ENCODE measurements at regions not wholly inside any gene's neighbourhood (a gene's known extent, or its start where the extent isn't known, plus 50 kb on each side); places are given as distances from the start of the nearest gene placed in this dataset.

- H3K27me3 ChIP-seq (replicated peaks in 1 of 4; ENCODE audit: control extremely low read depth in 1 of 4, control insufficient read depth in 3 of 4, insufficient read depth in 4 of 4, low read length in 3 of 4) = no peaks in the 10 kb centered on the region
- ChIA-PET CTCF (no interaction called here), POLR2A (no interaction called here)
- 50% methylated on average over 1 of the region's 1 CpG for WGBS (ENCODE audit: insufficient coverage)
- no peak for DNase-seq
- no peak overlapping the region for H3K27ac Mint-ChIP-seq
- H2AFZ ChIP-seq (ENCODE audit: insufficient read depth, low read depth, low read length, poor library complexity, severe bottlenecking) = no peak overlapping the region
- H3K9me3 ChIP-seq (ENCODE audit: control extremely low read depth in 1 of 3, control insufficient read depth in 2 of 3, insufficient read depth in 1 of 3, low read length in 2 of 3) = no peaks in the 10 kb centered on the region
- no peaks in the 10 kb centered on the region for H3K9me3 Mint-ChIP-seq (ENCODE audit: insufficient read depth)
- H3K4me2 ChIP-seq (replicated peaks; ENCODE audit: low read depth, low read length, poor library complexity, severe bottlenecking) = no peak overlapping the region
- H3K27me3 Mint-ChIP-seq = no peaks in the 10 kb centered on the region
- no peak overlapping the region for H3K4me3 ChIP-seq (ENCODE audit: control extremely low read depth in 1 of 5, extremely low read depth in 1 of 5, insufficient read depth in 1 of 5, low read depth in 2 of 5, low read length in 4 of 5)
- no peak overlapping the region for H3K9ac ChIP-seq (ENCODE audit: low read length)
- no peaks in the 10 kb centered on the region for H3K4me1 ChIP-seq (ENCODE audit: control insufficient read depth in 2 of 2, insufficient read depth in 2 of 2, low read length in 2 of 2)
- H3K4me1 Mint-ChIP-seq = no peaks in the 10 kb centered on the region
- no peak overlapping the region for H3K27ac ChIP-seq (ENCODE audit: low read length in 2 of 2)
- H3K79me2 ChIP-seq (ENCODE audit: control insufficient read depth, insufficient read depth, low read length) = no peaks in the 10 kb centered on the region
- no peak overlapping the region for H3K4me3 Mint-ChIP-seq
- no peak for ATAC-seq (ENCODE audit: low read depth)
- no peaks in the 10 kb centered on the region for H3K36me3 ChIP-seq (replicated peaks in 1 of 2; ENCODE audit: control extremely low read depth in 1 of 2, control insufficient read depth in 1 of 2, extremely low read depth in 1 of 2, insufficient read depth in 2 of 2, low read length in 1 of 2)
- no peaks in the 10 kb centered on the region for H4K20me1 ChIP-seq (ENCODE audit: control insufficient read depth, insufficient read depth, low read length, poor library complexity, severe bottlenecking)
- no peak for TF ChIP-seq EZH2 (IDR thresholded peaks at IDR 0.05; ENCODE audit: borderline replicate concordance, insufficient read depth, low read depth, low read length, poor library complexity, severe bottlenecking)
- TF ChIP-seq, protein P1, sequence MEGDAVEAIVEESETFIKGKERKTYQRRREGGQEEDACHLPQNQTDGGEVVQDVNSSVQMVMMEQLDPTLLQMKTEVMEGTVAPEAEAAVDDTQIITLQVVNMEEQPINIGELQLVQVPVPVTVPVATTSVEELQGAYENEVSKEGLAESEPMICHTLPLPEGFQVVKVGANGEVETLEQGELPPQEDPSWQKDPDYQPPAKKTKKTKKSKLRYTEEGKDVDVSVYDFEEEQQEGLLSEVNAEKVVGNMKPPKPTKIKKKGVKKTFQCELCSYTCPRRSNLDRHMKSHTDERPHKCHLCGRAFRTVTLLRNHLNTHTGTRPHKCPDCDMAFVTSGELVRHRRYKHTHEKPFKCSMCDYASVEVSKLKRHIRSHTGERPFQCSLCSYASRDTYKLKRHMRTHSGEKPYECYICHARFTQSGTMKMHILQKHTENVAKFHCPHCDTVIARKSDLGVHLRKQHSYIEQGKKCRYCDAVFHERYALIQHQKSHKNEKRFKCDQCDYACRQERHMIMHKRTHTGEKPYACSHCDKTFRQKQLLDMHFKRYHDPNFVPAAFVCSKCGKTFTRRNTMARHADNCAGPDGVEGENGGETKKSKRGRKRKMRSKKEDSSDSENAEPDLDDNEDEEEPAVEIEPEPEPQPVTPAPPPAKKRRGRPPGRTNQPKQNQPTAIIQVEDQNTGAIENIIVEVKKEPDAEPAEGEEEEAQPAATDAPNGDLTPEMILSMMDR (IDR thresholded peaks at IDR 0.05) = no peak
- intact Hi-C loops (cut with micrococcal nuclease) = no loop called here
Measured at GRCh38 chr14:29097476-29097875, 330.9 kb downstream of the FOXG1 start.

DNA sequence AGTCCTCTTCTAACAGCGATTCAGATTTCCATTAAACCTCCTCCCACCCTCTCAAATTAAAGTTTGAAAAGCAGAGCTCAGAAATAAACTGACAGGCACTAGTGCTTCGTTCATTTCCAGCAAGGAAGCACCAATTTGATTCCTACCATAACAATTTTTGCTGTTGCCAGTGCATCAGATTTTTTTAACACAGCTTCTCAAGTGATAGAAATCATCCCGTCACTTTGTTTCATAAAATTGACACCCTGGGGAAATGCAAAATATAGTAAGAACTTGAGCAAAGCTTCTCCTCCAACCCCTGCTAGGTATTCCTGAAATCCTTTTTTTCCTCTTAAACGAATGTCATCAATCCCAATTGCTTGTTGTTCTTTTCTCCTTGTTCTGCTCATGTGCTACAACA lies 332.1 kb downstream of the FOXG1 start:
- Histone ChIP-seq H3K36me3 (replicated peaks in 1 of 2; ENCODE audit: control extremely low read depth in 1 of 2, control insufficient read depth in 1 of 2, extremely low read depth in 1 of 2, insufficient read depth in 2 of 2, low read length in 1 of 2) (no peaks in the 10 kb centered on the region), H3K9me3 (ENCODE audit: control extremely low read depth in 1 of 3, control insufficient read depth in 2 of 3, insufficient read depth in 1 of 3, low read length in 2 of 3) (no peaks in the 10 kb centered on the region), H2AFZ (ENCODE audit: insufficient read depth, low read depth, low read length, poor library complexity, severe bottlenecking) (no peak overlapping the region), H4K20me1 (ENCODE audit: control insufficient read depth, insufficient read depth, low read length, poor library complexity, severe bottlenecking) (no peaks in the 10 kb centered on the region), H3K4me1 (ENCODE audit: control insufficient read depth in 2 of 2, insufficient read depth in 2 of 2, low read length in 2 of 2) (no peaks in the 10 kb centered on the region), H3K4me2 (replicated peaks; ENCODE audit: low read depth, low read length, poor library complexity, severe bottlenecking) (no peak overlapping the region), H3K79me2 (ENCODE audit: control insufficient read depth, insufficient read depth, low read length) (no peaks in the 10 kb centered on the region), H3K27me3 (replicated peaks in 1 of 4; ENCODE audit: control extremely low read depth in 1 of 4, control insufficient read depth in 3 of 4, insufficient read depth in 4 of 4, low read length in 3 of 4) (no peaks in the 10 kb centered on the region), H3K4me3 (ENCODE audit: control extremely low read depth in 1 of 5, extremely low read depth in 1 of 5, insufficient read depth in 1 of 5, low read depth in 2 of 5, low read length in 4 of 5) (no peak overlapping the region), H3K9ac (ENCODE audit: low read length) (no peak overlapping the region), H3K27ac (ENCODE audit: low read length in 2 of 2) (no peak overlapping the region)
- CTCF ChIA-PET = no interaction called here
- H3K9me3 Mint-ChIP-seq (ENCODE audit: insufficient read depth) = no peaks in the 10 kb centered on the region
- TF ChIP-seq, protein P1 (IDR thresholded peaks at IDR 0.05) = no peak
- no peak for TF ChIP-seq EZH2 (IDR thresholded peaks at IDR 0.05; ENCODE audit: borderline replicate concordance, insufficient read depth, low read depth, low read length, poor library complexity, severe bottlenecking)
- no peak overlapping the region for H3K4me3 Mint-ChIP-seq
- intact Hi-C loops (cut with micrococcal nuclease) = no loop called here
- H3K4me1 Mint-ChIP-seq = no peaks in the 10 kb centered on the region
- ATAC-seq (ENCODE audit: low read depth) (no peak), DNase-seq (no peak)
- 62% methylated on average over 3 of the region's 4 CpGs for WGBS (ENCODE audit: insufficient coverage)
- H3K27me3 Mint-ChIP-seq = no peaks in the 10 kb centered on the region
- no peak overlapping the region for H3K27ac Mint-ChIP-seq
- POLR2A ChIA-PET = no interaction called here

Data from B cell (primary cell).